ENCODE measurements at regions not wholly inside any gene's neighbourhood (a gene's known extent, or its start where the extent isn't known, plus 50 kb on each side); places are given as distances from the start of the nearest gene placed in this dataset.

DNA sequence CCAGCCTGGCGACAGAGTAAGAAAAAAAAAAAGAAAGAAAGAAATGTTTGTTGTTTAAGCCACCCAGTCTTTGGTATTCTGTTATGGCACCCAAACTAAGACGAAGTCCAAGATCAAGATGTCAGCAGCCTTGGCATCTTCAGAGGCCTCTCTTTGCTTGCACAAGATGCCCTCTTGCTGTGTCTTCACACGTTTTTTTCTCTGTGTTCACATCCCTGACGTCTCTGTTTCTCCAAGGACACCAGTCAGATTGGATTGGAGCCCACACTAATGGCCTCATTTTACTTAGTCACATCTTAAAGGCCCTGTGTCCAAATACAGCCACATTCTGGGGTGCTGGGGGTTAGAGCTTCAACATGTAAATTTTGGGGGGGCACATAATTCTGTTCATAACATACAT lies 380.9 kb downstream of the GJA1 start:
- Mint-ChIP-seq H3K36me3 (ENCODE audit: low read depth) (no peaks in the 10 kb centered on the region), H3K4me3 (ENCODE audit: low read depth) (no peak overlapping the region), H3K27me3 (ENCODE audit: low read depth) (no peaks in the 10 kb centered on the region), H3K27ac (no peak overlapping the region), H3K4me1 (ENCODE audit: low read depth) (no peaks in the 10 kb centered on the region), H3K9me3 (peaks cover 19% of the 10 kb centered on the region)
- intact Hi-C loops (cut with micrococcal nuclease) = no loop called here
- DNase-seq (ENCODE audit: low spot score) = no peak

GRCh38 chr6:121816906-121817540 lies 381.6 kb downstream of the GJA1 start:
- H3K4me1 Mint-ChIP-seq (ENCODE audit: low read depth) = no peaks in the 10 kb centered on the region
- no peaks in the 10 kb centered on the region for H3K27me3 Mint-ChIP-seq (ENCODE audit: low read depth)
- H3K27ac Mint-ChIP-seq = no peak overlapping the region
- H3K9me3 Mint-ChIP-seq = peaks cover 19% of the 10 kb centered on the region
- no peaks in the 10 kb centered on the region for H3K36me3 Mint-ChIP-seq (ENCODE audit: low read depth)
- intact Hi-C loops (cut with micrococcal nuclease) = no loop called here
- H3K4me3 Mint-ChIP-seq (ENCODE audit: low read depth) = no peak overlapping the region
- DNase-seq (ENCODE audit: low spot score) = no peak

- DNase-seq (ENCODE audit: low spot score) = no peak
- H3K27me3 Mint-ChIP-seq (ENCODE audit: low read depth) = no peaks in the 10 kb centered on the region
- H3K4me3 Mint-ChIP-seq (ENCODE audit: low read depth) = no peak overlapping the region
- H3K9me3 Mint-ChIP-seq = peaks cover 19% of the 10 kb centered on the region
- no peaks in the 10 kb centered on the region for H3K36me3 Mint-ChIP-seq (ENCODE audit: low read depth)
- intact Hi-C loops (cut with micrococcal nuclease) = no loop called here
- no peaks in the 10 kb centered on the region for H3K4me1 Mint-ChIP-seq (ENCODE audit: low read depth)
- H3K27ac Mint-ChIP-seq = no peak overlapping the region
These were observed 388.0 kb downstream of the GJA1 start for GRCh38 chr6:121823437-121823851.

GRCh38 chr6:121826156-121826810 lies 390.8 kb downstream of the GJA1 start:
- no peak for DNase-seq (ENCODE audit: low spot score)
- no peak overlapping the region for H3K4me3 Mint-ChIP-seq (ENCODE audit: low read depth)
- no peak overlapping the region for H3K27ac Mint-ChIP-seq
- no peaks in the 10 kb centered on the region for H3K4me1 Mint-ChIP-seq (ENCODE audit: low read depth)
- H3K27me3 Mint-ChIP-seq (ENCODE audit: low read depth) = no peaks in the 10 kb centered on the region
- no peaks in the 10 kb centered on the region for H3K36me3 Mint-ChIP-seq (ENCODE audit: low read depth)
- no peaks in the 10 kb centered on the region for H3K9me3 Mint-ChIP-seq
- intact Hi-C loops (cut with micrococcal nuclease) = no loop called here

DNA sequence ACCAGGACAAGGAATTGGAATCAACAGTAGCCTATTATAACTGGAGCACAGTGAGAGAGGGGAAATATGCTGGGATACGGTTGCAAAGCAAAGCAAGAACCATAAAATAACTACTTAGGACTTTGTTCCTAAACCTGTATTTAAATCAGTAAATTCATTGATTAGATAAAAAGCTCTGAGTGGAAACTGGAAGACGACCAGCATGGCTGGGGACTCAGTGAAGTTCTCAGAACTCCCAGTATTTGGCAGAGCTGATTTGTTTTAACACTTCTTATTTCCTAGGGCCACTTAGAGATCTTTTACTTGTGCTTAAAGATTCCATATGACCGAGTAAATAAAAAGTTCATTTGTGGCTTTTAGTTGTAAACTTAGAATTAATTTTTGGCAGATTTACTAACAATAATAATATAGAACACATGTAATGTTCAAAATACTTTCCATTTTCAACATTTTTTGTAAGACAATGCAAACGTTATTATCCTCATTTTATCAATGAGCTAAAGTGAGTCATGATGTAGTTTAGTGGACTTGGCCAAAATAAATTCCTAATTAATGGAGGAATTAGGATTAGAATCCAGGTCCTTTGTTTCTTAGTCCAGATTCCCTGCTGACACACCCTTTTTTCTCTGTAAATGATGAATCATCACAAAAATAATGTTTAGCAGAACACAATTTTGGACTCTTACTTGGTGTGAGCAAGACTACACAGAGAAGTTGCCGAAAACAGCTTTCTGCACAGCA lies 392.9 kb downstream of the GJA1 start:
- Mint-ChIP-seq H3K36me3 (ENCODE audit: low read depth) (no peaks in the 10 kb centered on the region), H3K4me1 (ENCODE audit: low read depth) (no peaks in the 10 kb centered on the region), H3K9me3 (no peaks in the 10 kb centered on the region), H3K27me3 (ENCODE audit: low read depth) (no peaks in the 10 kb centered on the region), H3K27ac (no peak overlapping the region), H3K4me3 (ENCODE audit: low read depth) (no peak overlapping the region)
- DNase-seq (ENCODE audit: low spot score) = no peak
- intact Hi-C loops (cut with micrococcal nuclease) = no loop called here

DNA sequence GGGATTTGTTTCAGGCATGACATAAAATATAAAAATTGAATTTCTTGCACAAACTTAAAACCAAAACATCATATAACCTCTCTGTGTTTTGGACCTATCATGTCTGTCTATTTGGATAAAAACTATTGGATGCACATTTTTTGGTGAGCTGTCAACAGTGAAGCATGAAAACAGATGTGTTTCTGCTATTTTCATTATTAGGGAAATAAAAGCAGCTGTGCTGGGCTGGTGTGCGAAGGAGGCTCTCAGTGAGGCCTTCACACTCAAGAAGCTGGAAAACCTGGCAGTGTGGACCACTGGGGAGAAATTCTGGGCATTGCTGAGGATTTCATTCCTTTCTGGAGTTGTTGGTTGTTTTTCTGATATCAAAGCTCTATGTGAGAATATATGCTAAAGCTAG lies 395.3 kb downstream of the GJA1 start:
- H3K4me1 Mint-ChIP-seq (ENCODE audit: low read depth) = no peaks in the 10 kb centered on the region
- intact Hi-C loops (cut with micrococcal nuclease) = no loop called here
- H3K9me3 Mint-ChIP-seq = no peaks in the 10 kb centered on the region
- H3K27ac Mint-ChIP-seq = no peak overlapping the region
- no peaks in the 10 kb centered on the region for H3K36me3 Mint-ChIP-seq (ENCODE audit: low read depth)
- no peak overlapping the region for H3K4me3 Mint-ChIP-seq (ENCODE audit: low read depth)
- DNase-seq (ENCODE audit: low spot score) = no peak
- no peaks in the 10 kb centered on the region for H3K27me3 Mint-ChIP-seq (ENCODE audit: low read depth)

DNA sequence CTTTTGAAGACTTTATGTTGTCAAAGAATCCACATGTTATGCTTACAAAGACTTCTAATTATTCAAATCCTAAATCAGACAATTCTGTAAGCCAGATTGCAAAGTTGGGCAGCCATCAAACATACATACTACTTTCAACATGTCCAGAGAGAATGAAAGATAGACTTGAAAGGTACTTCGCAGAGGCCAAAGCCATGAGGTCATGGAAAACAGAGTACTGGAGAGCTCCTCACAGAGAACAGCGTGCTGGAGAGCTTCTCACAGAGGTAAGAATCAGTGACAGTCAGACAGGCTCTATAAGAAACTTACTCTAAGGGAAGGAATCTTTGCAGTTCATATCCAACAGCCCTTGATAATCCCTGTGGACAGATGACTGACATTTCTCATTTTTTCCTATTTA lies 400.2 kb downstream of the GJA1 start:
- Mint-ChIP-seq H3K4me1 (ENCODE audit: low read depth) (peaks cover 4% of the 10 kb centered on the region), H3K27me3 (ENCODE audit: low read depth) (no peaks in the 10 kb centered on the region), H3K4me3 (ENCODE audit: low read depth) (no peak overlapping the region), H3K27ac (no peak overlapping the region), H3K36me3 (ENCODE audit: low read depth) (no peaks in the 10 kb centered on the region), H3K9me3 (no peaks in the 10 kb centered on the region)
- DNase-seq (ENCODE audit: low spot score) = no peak
- intact Hi-C loops (cut with micrococcal nuclease) = no loop called here

GRCh38 chr6:121837545-121838229 lies 402.2 kb downstream of the GJA1 start:
- Mint-ChIP-seq H3K36me3 (ENCODE audit: low read depth) (no peaks in the 10 kb centered on the region), H3K9me3 (no peaks in the 10 kb centered on the region), H3K27me3 (ENCODE audit: low read depth) (no peaks in the 10 kb centered on the region), H3K4me3 (ENCODE audit: low read depth) (no peak overlapping the region), H3K27ac (no peak overlapping the region), H3K4me1 (ENCODE audit: low read depth) (peaks cover 4% of the 10 kb centered on the region)
- no peak for DNase-seq (ENCODE audit: low spot score)
- intact Hi-C loops (cut with micrococcal nuclease) = no loop called here

GRCh38 chr6:121838842-121839241 lies 403.4 kb downstream of the GJA1 start:
- Mint-ChIP-seq H3K36me3 (ENCODE audit: low read depth) (no peaks in the 10 kb centered on the region), H3K9me3 (no peaks in the 10 kb centered on the region), H3K4me3 (ENCODE audit: low read depth) (no peak overlapping the region), H3K4me1 (ENCODE audit: low read depth) (peaks cover 4% of the 10 kb centered on the region), H3K27me3 (ENCODE audit: low read depth) (no peaks in the 10 kb centered on the region), H3K27ac (no peak overlapping the region)
- intact Hi-C loops (cut with micrococcal nuclease) = no loop called here
- no peak for DNase-seq (ENCODE audit: low spot score)

GRCh38 chr6:121839896-121840295 lies 404.4 kb downstream of the GJA1 start:
- intact Hi-C loops (cut with micrococcal nuclease) = no loop called here
- no peaks in the 10 kb centered on the region for H3K36me3 Mint-ChIP-seq (ENCODE audit: low read depth)
- no peaks in the 10 kb centered on the region for H3K27me3 Mint-ChIP-seq (ENCODE audit: low read depth)
- no peaks in the 10 kb centered on the region for H3K9me3 Mint-ChIP-seq
- DNase-seq (ENCODE audit: low spot score) = no peak
- H3K4me3 Mint-ChIP-seq (ENCODE audit: low read depth) = no peak overlapping the region
- H3K27ac Mint-ChIP-seq = no peak overlapping the region
- H3K4me1 Mint-ChIP-seq (ENCODE audit: low read depth) = peaks cover 4% of the 10 kb centered on the region

DNA sequence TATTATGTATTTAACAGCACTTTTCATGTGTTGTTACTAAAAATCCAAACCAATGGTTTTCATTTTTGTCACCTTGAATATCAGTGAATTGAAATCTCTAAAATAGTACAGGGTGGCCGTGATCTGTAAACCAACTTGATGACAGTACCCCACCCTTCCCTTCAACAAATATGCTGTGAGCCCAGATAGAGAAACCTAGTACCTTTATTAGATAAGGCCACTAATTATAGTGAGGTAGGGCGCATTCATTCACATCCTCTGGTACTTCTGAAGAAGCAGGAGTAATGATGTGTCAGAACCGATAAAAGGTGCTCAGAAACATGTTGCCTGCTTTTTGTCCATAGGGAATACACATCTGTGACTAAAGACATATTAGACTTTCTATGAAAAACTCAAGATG lies 409.5 kb downstream of the GJA1 start:
- Mint-ChIP-seq H3K36me3 (ENCODE audit: low read depth) (no peaks in the 10 kb centered on the region), H3K4me1 (ENCODE audit: low read depth) (no peaks in the 10 kb centered on the region), H3K9me3 (no peaks in the 10 kb centered on the region), H3K4me3 (ENCODE audit: low read depth) (no peak overlapping the region), H3K27ac (no peak overlapping the region), H3K27me3 (ENCODE audit: low read depth) (no peaks in the 10 kb centered on the region)
- no peak for DNase-seq (ENCODE audit: low spot score)
- intact Hi-C loops (cut with micrococcal nuclease) = no loop called here

- no peaks in the 10 kb centered on the region for H3K36me3 Mint-ChIP-seq (ENCODE audit: low read depth)
- intact Hi-C loops (cut with micrococcal nuclease) = loop anchor here (2.0 kb wide), 1 partner anchor 411 kb away; no protein-coding TSS in a partner anchor
- no peaks in the 10 kb centered on the region for H3K9me3 Mint-ChIP-seq
- H3K27ac Mint-ChIP-seq = no peak overlapping the region
- no peak for DNase-seq (ENCODE audit: low spot score)
- H3K4me3 Mint-ChIP-seq (ENCODE audit: low read depth) = no peak overlapping the region
- H3K27me3 Mint-ChIP-seq (ENCODE audit: low read depth) = no peaks in the 10 kb centered on the region
- no peaks in the 10 kb centered on the region for H3K4me1 Mint-ChIP-seq (ENCODE audit: low read depth)
These were observed 412.5 kb downstream of the GJA1 start for GRCh38 chr6:121847806-121848522.

All from activated T-helper 2 cell treated with anti-CD3 and anti-CD28 coated beads, Interferon-gamma antibody, Interleukin-2, Interleukin-4, amounts not matched to agents 10 μg/mL and 5 μg/mL and 100 μg/mL, durations not matched to agents 14 hours and 24 hours and 36 hours (primary cell).